SU-DHL-6 (cell line): ENCODE measurements at regions not wholly inside any gene's neighbourhood (a gene's known extent, or its start where the extent isn't known, plus 50 kb on each side); places are given as distances from the start of the nearest gene placed in this dataset.

Experiments used
- H2AFZ ChIP-seq: fragments of 200-600 bp; sonication (generic); 2 replicates; pipeline ENCODE4 v1.6.1; 2014; ENCODE audit warnings: low read depth, mild to moderate bottlenecking, moderate library complexity, mixed read lengths, antibody characterized with exemption, low read length; ENCODE audit not compliant: severe bottlenecking
- H3F3A ChIP-seq: fragments of 200-600 bp; shearing (Covaris generic); 2 replicates; pipeline ENCODE4 v1.6.0; 2016; ENCODE audit warnings: antibody characterized with exemption, mild to moderate bottlenecking; ENCODE audit not compliant: insufficient read depth
- H3K27ac ChIP-seq: fragments of 200-600 bp; sonication (generic); 2 replicates; pipeline ENCODE4 v1.5.1; 2016; ENCODE audit warnings: low read depth, mild to moderate bottlenecking, low read length, moderate library complexity, mixed read lengths
- H3K27me3 ChIP-seq: fragments of 200-600 bp; sonication (generic), shearing (Covaris generic); 2 replicates; pipeline ENCODE4 v1.6.0; 2014; ENCODE audit warnings: mild to moderate bottlenecking, low read length
- H3K36me3 ChIP-seq: fragments of 200-600 bp; sonication (generic); 2 replicates; pipeline ENCODE4 v1.6.1; 2014; ENCODE audit warnings: mild to moderate bottlenecking, low read length, mixed read lengths
- H3K4me2 ChIP-seq: fragments of 300-600, 200-600 bp; shearing (Covaris generic), sonication (generic); 2 replicates; pipeline ENCODE4 v1.6.0; 2014; ENCODE audit warnings: low read length, low read depth, mild to moderate bottlenecking; ENCODE audit not compliant: poor library complexity, severe bottlenecking
- H3K4me3 ChIP-seq: fragments of 200-600 bp; sonication (generic); 2 replicates; pipeline ENCODE4 v1.5.1; 2014; ENCODE audit warnings: antibody characterized with exemption, low read length, mild to moderate bottlenecking, mixed read lengths; ENCODE audit not compliant: insufficient read depth, poor library complexity, severe bottlenecking
- H3K79me2 ChIP-seq: fragments of 200-600 bp; sonication (generic); 2 replicates; pipeline ENCODE4 v1.6.1; 2014; ENCODE audit warnings: mild to moderate bottlenecking, low read length, moderate library complexity; ENCODE audit not compliant: insufficient read depth
- H3K9ac ChIP-seq: fragments of 200-600 bp; sonication (generic); 2 replicates; pipeline ENCODE4 v1.7.0; 2014; ENCODE audit warnings: mild to moderate bottlenecking, low read length
- H3K9me2 ChIP-seq: fragments of 200-600 bp; sonication (generic); replicated peaks from 2 replicates; pipeline ENCODE4 v1.6.1; 2014; ENCODE audit warnings: low read length; ENCODE audit not compliant: insufficient read depth
- H3K9me3 ChIP-seq: fragments of 200-600 bp; sonication (generic); 2 replicates; pipeline ENCODE4 v1.6.1; 2014; ENCODE audit warnings: low read length, mixed read lengths; ENCODE audit not compliant: insufficient read depth
- H4K20me1 ChIP-seq: fragments of 200-600 bp; sonication (generic); 2 replicates; pipeline ENCODE4 v1.6.1; 2014; ENCODE audit warnings: low read depth, mild to moderate bottlenecking, antibody characterized with exemption, low read length, moderate library complexity, mixed read lengths
- CTCF ChIP-seq: fragments of 200-600 bp; sonication (generic); IDR thresholded peaks from one replicate; pipeline ENCODE4 v1.5.1; 2017; ENCODE audit warnings: antibody characterized with exemption, mild to moderate bottlenecking, low read length, moderate library complexity; ENCODE audit not compliant: insufficient read depth, poor library complexity, severe bottlenecking
- EZH2phosphoT487 ChIP-seq: fragments of 200-600 bp; sonication (generic), shearing (Covaris generic); conservative IDR thresholded peaks from 2 replicates; pipeline ENCODE4 v1.6.1; 2018; ENCODE audit warnings: mild to moderate bottlenecking, antibody characterized with exemption, low read length, moderate library complexity, mixed read lengths

- H3K4me2 ChIP-seq, result no peak overlapping the region
- no peak overlapping the region for H3K9ac ChIP-seq
- H3K27ac ChIP-seq, result no peak overlapping the region
- H3K79me2 ChIP-seq, result no peaks in the 10 kb centered on the region
- H3K36me3 ChIP-seq, result no peaks in the 10 kb centered on the region
- H3F3A ChIP-seq, result no peaks in the 10 kb centered on the region
- no peaks in the 10 kb centered on the region for H3K9me3 ChIP-seq
- H2AFZ ChIP-seq, result no peak overlapping the region
- no peak for TF ChIP-seq EZH2phosphoT487
- no peak for TF ChIP-seq CTCF
- no peak overlapping the region for H3K4me3 ChIP-seq
- H3K9me2 ChIP-seq, result no peaks in the 10 kb centered on the region
- no peaks in the 10 kb centered on the region for H3K27me3 ChIP-seq
- no peaks in the 10 kb centered on the region for H4K20me1 ChIP-seq
Observed at GRCh38 chr2:155687181-155687580, 645.3 kb downstream of the NR4A2 start.

- Histone ChIP-seq H4K20me1 (no peaks in the 10 kb centered on the region), H3K27ac (no peak overlapping the region), H2AFZ (no peak overlapping the region), H3K4me2 (peak overlapping the region; percentile 33), H3F3A (no peaks in the 10 kb centered on the region), H3K9me3 (no peaks in the 10 kb centered on the region), H3K79me2 (no peaks in the 10 kb centered on the region), H3K9me2 (no peaks in the 10 kb centered on the region), H3K4me3 (no peak overlapping the region), H3K36me3 (no peaks in the 10 kb centered on the region), H3K27me3 (no peaks in the 10 kb centered on the region), H3K9ac (no peak overlapping the region)
- TF ChIP-seq EZH2phosphoT487 (no peak), CTCF (no peak)
Observed at GRCh38 chr2:155679647-155680046, 652.9 kb downstream of the NR4A2 start.

- no peaks in the 10 kb centered on the region for H3F3A ChIP-seq
- H3K4me2 ChIP-seq, result no peak overlapping the region
- no peak overlapping the region for H3K4me3 ChIP-seq
- H2AFZ ChIP-seq, result no peak overlapping the region
- H3K27me3 ChIP-seq, result no peaks in the 10 kb centered on the region
- no peaks in the 10 kb centered on the region for H3K9me2 ChIP-seq
- no peak overlapping the region for H3K27ac ChIP-seq
- H3K79me2 ChIP-seq, result no peaks in the 10 kb centered on the region
- no peaks in the 10 kb centered on the region for H4K20me1 ChIP-seq
- TF ChIP-seq CTCF (no peak), EZH2phosphoT487 (no peak)
- H3K9ac ChIP-seq, result no peak overlapping the region
- no peaks in the 10 kb centered on the region for H3K36me3 ChIP-seq
- no peaks in the 10 kb centered on the region for H3K9me3 ChIP-seq
Observed at GRCh38 chr2:155675920-155676319, 656.6 kb downstream of the NR4A2 start.
